ENCODE measurements at regions not wholly inside any gene's neighbourhood (a gene's known extent, or its start where the extent isn't known, plus 50 kb on each side); places are given as distances from the start of the nearest gene placed in this dataset.

- Histone ChIP-seq H3K4me1 (ENCODE audit: control insufficient read depth, insufficient read depth, low read length) (no peaks in the 10 kb centered on the region), H3K9me3 (ENCODE audit: control insufficient read depth, insufficient read depth, low read depth, low read length) (no peaks in the 10 kb centered on the region), H3K4me3 (ENCODE audit: low read depth, low read length) (no peak overlapping the region), H3K36me3 (ENCODE audit: control insufficient read depth in 2 of 2, insufficient read depth in 1 of 2, low read length in 2 of 2) (no peaks in the 10 kb centered on the region), H3K27ac (ENCODE audit: extremely low read depth, low read depth, low read length) (no peak overlapping the region)
- TF ChIP-seq ZNF624 (tag by site-specific recombination; IDR thresholded peaks at IDR 0.05) = no peak
- TF ChIP-seq REST (tag by site-specific recombination; IDR thresholded peaks at IDR 0.05) = peak; percentile 64
- CTCF ChIA-PET = no interaction called here
- POLR2A ChIA-PET = no interaction called here
These were observed 171.6 kb upstream of the OBI1 start for GRCh38 chr13:78830508-78830907.

GRCh38 chr13:78829821-78830220 is 170.9 kb upstream of the OBI1 start:
- no peak overlapping the region for H3K4me3 ChIP-seq (ENCODE audit: low read depth, low read length)
- ChIA-PET CTCF (no interaction called here), POLR2A (no interaction called here)
- H3K36me3 ChIP-seq (ENCODE audit: control insufficient read depth in 2 of 2, insufficient read depth in 1 of 2, low read length in 2 of 2) = no peaks in the 10 kb centered on the region
- H3K27ac ChIP-seq (ENCODE audit: extremely low read depth, low read depth, low read length) = no peak overlapping the region
- H3K9me3 ChIP-seq (ENCODE audit: control insufficient read depth, insufficient read depth, low read depth, low read length) = no peaks in the 10 kb centered on the region
- TF ChIP-seq ZBTB20 (tag by site-specific recombination; IDR thresholded peaks at IDR 0.05) (no peak), KLF9 (tag by site-specific recombination; IDR thresholded peaks at IDR 0.05; ENCODE audit: low read depth) (no peak), ZNF140 (tag by site-specific recombination; IDR thresholded peaks at IDR 0.05) (no peak), ZNF704 (tag by site-specific recombination; IDR thresholded peaks at IDR 0.05) (no peak), ZNF654 (tag by site-specific recombination; IDR thresholded peaks at IDR 0.05; ENCODE audit: low read depth) (no peak), KLF10 (tag by site-specific recombination; IDR thresholded peaks at IDR 0.05) (no peak), KLF16 (tag by site-specific recombination; IDR thresholded peaks at IDR 0.05) (no peak), ZNF600 (tag by site-specific recombination; IDR thresholded peaks at IDR 0.05) (no peak), GLI2 (tag by site-specific recombination; IDR thresholded peaks at IDR 0.05; ENCODE audit: borderline replicate concordance, low read depth) (no peak), ZSCAN30 (tag by site-specific recombination; IDR thresholded peaks at IDR 0.05) (no peak), ZNF341 (tag by site-specific recombination; IDR thresholded peaks at IDR 0.05; ENCODE audit: low read depth) (no peak), ZNF280D (tag by site-specific recombination; IDR thresholded peaks at IDR 0.05) (no peak), TSHZ1 (tag by site-specific recombination; IDR thresholded peaks at IDR 0.05; ENCODE audit: borderline replicate concordance) (no peak), ZNF548 (tag by site-specific recombination; IDR thresholded peaks at IDR 0.05) (no peak), GLIS2 (tag by site-specific recombination; IDR thresholded peaks at IDR 0.05) (no peak), KLF7 (tag by site-specific recombination; IDR thresholded peaks at IDR 0.05; ENCODE audit: borderline replicate concordance) (no peak), ZNF184 (tag by site-specific recombination; IDR thresholded peaks at IDR 0.05) (no peak)
- no peaks in the 10 kb centered on the region for H3K4me1 ChIP-seq (ENCODE audit: control insufficient read depth, insufficient read depth, low read length)
